ENCODE measurements at regions not wholly inside any gene's neighbourhood (a gene's known extent, or its start where the extent isn't known, plus 50 kb on each side); places are given as distances from the start of the nearest gene placed in this dataset.

- no peak for TF ChIP-seq CTCF (IDR thresholded peaks at IDR 0.05; ENCODE audit: low read depth, low read length)
- no peak for TF ChIP-seq EZH2phosphoT487 (IDR thresholded peaks at IDR 0.05; ENCODE audit: low read depth)
Observed at GRCh38 chr1:56336982-56337381, 242.4 kb downstream of the PLPP3 start.

Measured in OCI-LY3 (cell line).